OCI-LY7 (cell line): ENCODE measurements at regions not wholly inside any gene's neighbourhood (a gene's known extent, or its start where the extent isn't known, plus 50 kb on each side); places are given as distances from the start of the nearest gene placed in this dataset.

Source experiments
- CTCF ChIP-seq: fragments of 200-600 bp; sonication (generic); conservative IDR thresholded peaks from 2 replicates; pipeline ENCODE4 v1.5.1; 2014; ENCODE audit warnings: mild to moderate bottlenecking, antibody characterized with exemption, low read length, moderate library complexity, mixed read lengths
- EZH2phosphoT487 ChIP-seq: fragments of 200-600 bp; sonication (generic); IDR thresholded peaks from 2 replicates; pipeline ENCODE4 v1.6.1; 2018; ENCODE audit warnings: low read depth, borderline replicate concordance, mild to moderate bottlenecking, mixed run types, antibody characterized with exemption, low read length, moderate library complexity, mixed read lengths

DNA sequence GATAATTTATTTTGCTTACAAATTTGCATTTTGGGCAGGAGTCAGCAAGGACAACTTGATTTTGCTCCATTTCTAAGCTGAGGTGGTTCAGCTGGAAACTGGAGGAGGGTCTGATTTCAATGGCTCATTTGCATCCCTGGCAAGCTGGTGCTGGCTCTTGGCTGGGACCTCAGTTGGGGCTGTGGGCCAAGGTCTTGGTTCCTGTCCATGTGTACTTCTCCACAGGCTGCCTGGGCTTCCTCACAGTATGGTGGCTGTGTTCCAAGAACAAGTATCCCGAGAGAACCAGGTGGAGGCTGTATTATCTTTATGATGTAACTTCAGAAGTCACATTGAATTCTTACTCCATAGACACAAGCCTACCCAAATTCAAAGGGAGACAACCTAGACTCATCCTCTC, 77.0 kb upstream of the STX18 start:
- TF ChIP-seq CTCF (no peak), EZH2phosphoT487 (no peak)
